KOPT-K1 (cell line): ENCODE measurements at regions not wholly inside any gene's neighbourhood (a gene's known extent, or its start where the extent isn't known, plus 50 kb on each side); places are given as distances from the start of the nearest gene placed in this dataset.
"Not testable (repeated sequence)": the region's sequence is repeated elsewhere in the genome, so short reads cannot be mapped to it uniquely, and the experiment has no call there.

Experiments used
- H3K27ac ChIP-seq: fragments of 200-600 bp; sonication (generic); 2 replicates; pipeline ENCODE4 v1.5.1; 2016; ENCODE audit warnings: antibody characterized with exemption, mild to moderate bottlenecking, low read depth, low read length; ENCODE audit not compliant: poor library complexity, severe bottlenecking
- H3K36me3 ChIP-seq: fragments of 200-600 bp; sonication (generic); 2 replicates; pipeline ENCODE4 v1.5.1; 2017; ENCODE audit warnings: antibody characterized with exemption, mild to moderate bottlenecking, low read length, moderate library complexity; ENCODE audit not compliant: insufficient read depth
- H3K9me3 ChIP-seq: fragments of 200-600 bp; sonication (generic); 2 replicates; pipeline ENCODE4 v1.5.1; 2017; ENCODE audit warnings: antibody characterized with exemption, low read length, mild to moderate bottlenecking; ENCODE audit not compliant: insufficient read depth, poor library complexity, severe bottlenecking

- no peaks in the 10 kb centered on the region for H3K9me3 ChIP-seq
- H3K36me3 ChIP-seq, result no peaks in the 10 kb centered on the region
- no peak overlapping the region for H3K27ac ChIP-seq
Observed at GRCh38 chr4:132642016-132642817, 506.9 kb upstream of the PCDH10 start.

- Histone ChIP-seq H3K36me3 (no peaks in the 10 kb centered on the region), H3K27ac (no peak overlapping the region), H3K9me3 (no peaks in the 10 kb centered on the region)
Observed at GRCh38 chr4:132646186-132646585, 502.9 kb upstream of the PCDH10 start.

GRCh38 chr4:132651196-132651595, 497.9 kb upstream of the PCDH10 start:
- Histone ChIP-seq H3K27ac (no peak overlapping the region), H3K36me3 (no peaks in the 10 kb centered on the region), H3K9me3 (peaks cover 6% of the 10 kb centered on the region)

- Histone ChIP-seq H3K27ac (no peak overlapping the region), H3K9me3 (peaks cover 21% of the 10 kb centered on the region), H3K36me3 (no peaks in the 10 kb centered on the region)
Observed at GRCh38 chr4:132660181-132660580, 488.9 kb upstream of the PCDH10 start.

GRCh38 chr4:132662456-132662855, 486.6 kb upstream of the PCDH10 start:
- H3K27ac ChIP-seq, result no peak overlapping the region
- H3K36me3 ChIP-seq, result no peaks in the 10 kb centered on the region
- H3K9me3 ChIP-seq, result peaks cover 14% of the 10 kb centered on the region

GRCh38 chr4:132669786-132670185, 479.3 kb upstream of the PCDH10 start:
- Histone ChIP-seq H3K9me3 (no peaks in the 10 kb centered on the region), H3K36me3 (no peaks in the 10 kb centered on the region), H3K27ac (no peak overlapping the region)

- Histone ChIP-seq H3K36me3 (no peaks in the 10 kb centered on the region), H3K27ac (no peak overlapping the region)
Observed at GRCh38 chr4:132670557-132670956, 478.5 kb upstream of the PCDH10 start.

GRCh38 chr4:132683957-132684356, 465.1 kb upstream of the PCDH10 start:
- Histone ChIP-seq H3K27ac (no peak overlapping the region), H3K36me3 (no peaks in the 10 kb centered on the region), H3K9me3 (peaks cover 20% of the 10 kb centered on the region)

More at GRCh38 chr4:132670557-132670956, 478.5 kb upstream of the PCDH10 start:
- no peaks in the 10 kb centered on the region for H3K9me3 ChIP-seq

- no peak overlapping the region for H3K27ac ChIP-seq
Observed at GRCh38 chr4:132691026-132691425, 458.1 kb upstream of the PCDH10 start.

GRCh38 chr4:132691668-132692067, 457.4 kb upstream of the PCDH10 start:
- Histone ChIP-seq H3K27ac (no peak overlapping the region), H3K9me3 (no peaks in the 10 kb centered on the region), H3K36me3 (no peaks in the 10 kb centered on the region)

More at GRCh38 chr4:132691026-132691425, 458.1 kb upstream of the PCDH10 start:
- no peaks in the 10 kb centered on the region for H3K36me3 ChIP-seq
- H3K9me3 ChIP-seq, result no peaks in the 10 kb centered on the region

- no peaks in the 10 kb centered on the region for H3K9me3 ChIP-seq
- H3K36me3 ChIP-seq, result no peaks in the 10 kb centered on the region
- no peak overlapping the region for H3K27ac ChIP-seq
Observed at GRCh38 chr4:132694775-132695174, 454.3 kb upstream of the PCDH10 start.

GRCh38 chr4:132697505-132697904, 451.6 kb upstream of the PCDH10 start:
- not testable (repeated sequence) for H3K27ac ChIP-seq, H3K36me3 ChIP-seq, H3K9me3 ChIP-seq

- no peaks in the 10 kb centered on the region for H3K9me3 ChIP-seq
- no peaks in the 10 kb centered on the region for H3K36me3 ChIP-seq
- no peak overlapping the region for H3K27ac ChIP-seq
Observed at GRCh38 chr4:132707955-132708354, 441.1 kb upstream of the PCDH10 start.

- Histone ChIP-seq H3K27ac (no peak overlapping the region), H3K9me3 (no peaks in the 10 kb centered on the region), H3K36me3 (no peaks in the 10 kb centered on the region)
Observed at GRCh38 chr4:132709056-132709455, 440.0 kb upstream of the PCDH10 start.

GRCh38 chr4:132710971-132711370, 438.1 kb upstream of the PCDH10 start:
- no peaks in the 10 kb centered on the region for H3K36me3 ChIP-seq
- H3K9me3 ChIP-seq, result no peaks in the 10 kb centered on the region
- no peak overlapping the region for H3K27ac ChIP-seq

GRCh38 chr4:132737344-132737743, 411.8 kb upstream of the PCDH10 start:
- Histone ChIP-seq H3K9me3 (peaks cover 9% of the 10 kb centered on the region), H3K36me3 (no peaks in the 10 kb centered on the region), H3K27ac (no peak overlapping the region)
